ENCODE measurements at regions not wholly inside any gene's neighbourhood (a gene's known extent, or its start where the extent isn't known, plus 50 kb on each side); places are given as distances from the start of the nearest gene placed in this dataset.

DNA sequence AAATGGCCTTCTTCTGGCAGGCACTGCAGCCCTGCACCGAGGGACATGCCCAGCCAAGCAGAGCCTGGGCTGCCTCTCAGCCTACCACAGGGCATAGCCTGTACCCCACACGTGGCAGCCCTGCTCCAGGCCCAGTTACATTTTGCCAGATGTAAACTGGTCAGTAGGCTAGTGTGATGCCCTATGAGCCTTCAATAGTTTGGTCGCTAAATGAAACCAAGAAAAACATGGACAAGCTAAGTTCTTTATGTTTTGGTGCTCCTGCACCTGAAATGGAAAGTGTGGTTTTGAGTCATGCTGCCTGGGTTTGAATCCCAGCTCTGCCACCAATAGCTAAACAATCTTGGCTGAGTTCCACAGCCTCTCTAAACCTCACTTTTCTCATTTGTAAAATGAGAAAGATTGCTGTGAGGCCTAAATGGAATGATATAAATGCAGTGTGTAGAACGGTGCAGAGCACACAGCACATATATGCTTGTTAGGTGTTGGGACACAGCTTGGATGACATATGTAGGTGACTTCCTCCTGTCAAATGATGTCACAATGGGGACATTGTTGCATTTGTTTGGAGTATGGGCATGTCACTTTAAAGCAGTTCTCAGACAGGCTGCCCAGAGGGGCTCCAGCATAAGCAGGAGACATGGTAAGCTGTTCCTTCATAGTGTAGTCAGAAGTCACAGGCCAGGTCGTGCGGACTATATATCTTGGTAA is 57.4 kb downstream of the ZBTB38 start:
- TF ChIP-seq POLR2A (IDR thresholded peaks at IDR 0.05) (no peak), POLR2AphosphoS5 (IDR thresholded peaks at IDR 0.05) (no peak), EP300 (IDR thresholded peaks at IDR 0.05) (no peak)
- TF ChIP-seq, protein P1, sequence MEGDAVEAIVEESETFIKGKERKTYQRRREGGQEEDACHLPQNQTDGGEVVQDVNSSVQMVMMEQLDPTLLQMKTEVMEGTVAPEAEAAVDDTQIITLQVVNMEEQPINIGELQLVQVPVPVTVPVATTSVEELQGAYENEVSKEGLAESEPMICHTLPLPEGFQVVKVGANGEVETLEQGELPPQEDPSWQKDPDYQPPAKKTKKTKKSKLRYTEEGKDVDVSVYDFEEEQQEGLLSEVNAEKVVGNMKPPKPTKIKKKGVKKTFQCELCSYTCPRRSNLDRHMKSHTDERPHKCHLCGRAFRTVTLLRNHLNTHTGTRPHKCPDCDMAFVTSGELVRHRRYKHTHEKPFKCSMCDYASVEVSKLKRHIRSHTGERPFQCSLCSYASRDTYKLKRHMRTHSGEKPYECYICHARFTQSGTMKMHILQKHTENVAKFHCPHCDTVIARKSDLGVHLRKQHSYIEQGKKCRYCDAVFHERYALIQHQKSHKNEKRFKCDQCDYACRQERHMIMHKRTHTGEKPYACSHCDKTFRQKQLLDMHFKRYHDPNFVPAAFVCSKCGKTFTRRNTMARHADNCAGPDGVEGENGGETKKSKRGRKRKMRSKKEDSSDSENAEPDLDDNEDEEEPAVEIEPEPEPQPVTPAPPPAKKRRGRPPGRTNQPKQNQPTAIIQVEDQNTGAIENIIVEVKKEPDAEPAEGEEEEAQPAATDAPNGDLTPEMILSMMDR (IDR thresholded peaks at IDR 0.05): no peak
